Hepatocyte (in vitro differentiated cells): ENCODE measurements at regions not wholly inside any gene's neighbourhood (a gene's known extent, or its start where the extent isn't known, plus 50 kb on each side); places are given as distances from the start of the nearest gene placed in this dataset.

ENCODE experiments used
- CTCF ChIP-seq: fragments of 200-600 bp; sonication (generic); IDR thresholded peaks from 2 replicates; pipeline ENCODE4 v1.5.1; 2016; ENCODE audit warnings: antibody characterized with exemption, mild to moderate bottlenecking; ENCODE audit not compliant: poor library complexity
- EZH2 ChIP-seq: fragments of 200-600 bp; sonication (generic); IDR thresholded peaks from 2 replicates; pipeline ENCODE4 v1.6.1; 2016; ENCODE audit warnings: antibody characterized with exemption, mild to moderate bottlenecking, borderline replicate concordance

- TF ChIP-seq CTCF: no peak
- no peak for TF ChIP-seq EZH2
Measured at GRCh38 chr9:129480745-129481144, 140.2 kb downstream of the C9orf50 start.
